K562 (cell line): ENCODE measurements at regions not wholly inside any gene's neighbourhood (a gene's known extent, or its start where the extent isn't known, plus 50 kb on each side); places are given as distances from the start of the nearest gene placed in this dataset.

Experiments
- TF ChIP-seq, protein P1 (sequence below): fragments of 250-450 bp; sonication (Bioruptor Pico); IDR thresholded peaks from 2 replicates; pipeline ENCODE4 v1.8.0; 2021; ENCODE audit warnings: mild to moderate bottlenecking, moderate library complexity
- TF ChIP-seq, protein P2 (sequence below): fragments of 250-450 bp; sonication (Bioruptor Pico); IDR thresholded peaks from 2 replicates; pipeline ENCODE4 v1.4.0; 2020; ENCODE audit warnings: borderline replicate concordance
- TF ChIP-seq, protein P3 (sequence below), 2 experiments: fragments of 450-650 bp in 1 of 2; sonication (generic) in 1 of 2; formaldehyde crosslinking in 1 of 2; IDR thresholded peaks in 1 of 2; conservative IDR thresholded peaks in 1 of 2; 2 replicates each; pipeline versions ENCODE4 v1.6.1 to v1.8.1; 2016 to 2023; ENCODE audit warnings: mild to moderate bottlenecking in 2 of 2, moderate library complexity in 2 of 2, inconsistent platforms in 1 of 2, missing genetic modification reagents in 1 of 2
- TF ChIP-seq, protein P4 (sequence below), 3 experiments: IDR thresholded peaks in 2 of 3; conservative IDR thresholded peaks in 1 of 3; 2 replicates each; pipeline ENCODE4 v1.5.1; 2011 to 2012; ENCODE audit warnings: low read length in 3 of 3, mild to moderate bottlenecking in 3 of 3, control low read depth in 2 of 3, improper control_type of control experiment in 1 of 3, inconsistent platforms in 1 of 3, low read depth in 1 of 3, mixed read lengths in 1 of 3, moderate library complexity in 1 of 3; ENCODE audit not compliant: insufficient read depth in 2 of 3

DNA sequence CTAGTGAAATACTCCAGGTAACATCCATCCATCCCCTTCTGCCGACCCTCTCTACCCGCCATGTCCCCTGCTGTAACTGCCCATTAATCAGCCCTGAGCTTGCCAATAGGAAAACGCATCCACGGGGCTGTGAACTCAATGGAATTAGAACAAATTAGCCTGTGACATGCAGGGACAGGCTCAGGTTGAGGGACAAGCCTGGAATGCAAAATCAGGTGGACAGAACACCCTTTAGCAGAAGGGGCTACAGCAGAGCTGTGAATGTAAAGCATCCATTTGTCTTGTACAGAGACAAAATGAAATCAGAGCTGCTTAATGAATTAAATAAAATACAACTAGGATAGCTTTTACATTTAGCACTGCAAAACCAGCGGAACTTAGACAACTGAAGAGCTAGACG is 187.3 kb upstream of the SASH1 start:
- TF ChIP-seq, protein P1, sequence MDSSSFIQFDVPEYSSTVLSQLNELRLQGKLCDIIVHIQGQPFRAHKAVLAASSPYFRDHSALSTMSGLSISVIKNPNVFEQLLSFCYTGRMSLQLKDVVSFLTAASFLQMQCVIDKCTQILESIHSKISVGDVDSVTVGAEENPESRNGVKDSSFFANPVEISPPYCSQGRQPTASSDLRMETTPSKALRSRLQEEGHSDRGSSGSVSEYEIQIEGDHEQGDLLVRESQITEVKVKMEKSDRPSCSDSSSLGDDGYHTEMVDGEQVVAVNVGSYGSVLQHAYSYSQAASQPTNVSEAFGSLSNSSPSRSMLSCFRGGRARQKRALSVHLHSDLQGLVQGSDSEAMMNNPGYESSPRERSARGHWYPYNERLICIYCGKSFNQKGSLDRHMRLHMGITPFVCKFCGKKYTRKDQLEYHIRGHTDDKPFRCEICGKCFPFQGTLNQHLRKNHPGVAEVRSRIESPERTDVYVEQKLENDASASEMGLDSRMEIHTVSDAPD (CRISPR knock-in tag), result no peak
- TF ChIP-seq, protein P2, sequence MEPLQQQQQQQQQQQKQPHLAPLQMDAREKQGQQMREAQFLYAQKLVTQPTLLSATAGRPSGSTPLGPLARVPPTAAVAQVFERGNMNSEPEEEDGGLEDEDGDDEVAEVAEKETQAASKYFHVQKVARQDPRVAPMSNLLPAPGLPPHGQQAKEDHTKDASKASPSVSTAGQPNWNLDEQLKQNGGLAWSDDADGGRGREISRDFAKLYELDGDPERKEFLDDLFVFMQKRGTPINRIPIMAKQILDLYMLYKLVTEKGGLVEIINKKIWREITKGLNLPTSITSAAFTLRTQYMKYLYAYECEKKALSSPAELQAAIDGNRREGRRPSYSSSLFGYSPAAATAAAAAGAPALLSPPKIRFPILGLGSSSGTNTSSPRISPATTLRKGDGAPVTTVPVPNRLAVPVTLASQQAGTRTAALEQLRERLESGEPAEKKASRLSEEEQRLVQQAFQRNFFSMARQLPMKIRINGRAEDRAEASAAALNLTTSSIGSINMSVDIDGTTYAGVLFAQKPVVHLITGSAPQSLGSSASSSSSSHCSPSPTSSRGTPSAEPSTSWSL (CRISPR knock-in tag), result no peak
- TF ChIP-seq, protein P3, sequence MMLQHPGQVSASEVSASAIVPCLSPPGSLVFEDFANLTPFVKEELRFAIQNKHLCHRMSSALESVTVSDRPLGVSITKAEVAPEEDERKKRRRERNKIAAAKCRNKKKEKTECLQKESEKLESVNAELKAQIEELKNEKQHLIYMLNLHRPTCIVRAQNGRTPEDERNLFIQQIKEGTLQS (IDR thresholded peaks at IDR 0.05), result no peak
- TF ChIP-seq, protein P3 (CRISPR knock-in tag; conservative IDR thresholded peaks at IDR 0.05), result no peak
- TF ChIP-seq, protein P4, sequence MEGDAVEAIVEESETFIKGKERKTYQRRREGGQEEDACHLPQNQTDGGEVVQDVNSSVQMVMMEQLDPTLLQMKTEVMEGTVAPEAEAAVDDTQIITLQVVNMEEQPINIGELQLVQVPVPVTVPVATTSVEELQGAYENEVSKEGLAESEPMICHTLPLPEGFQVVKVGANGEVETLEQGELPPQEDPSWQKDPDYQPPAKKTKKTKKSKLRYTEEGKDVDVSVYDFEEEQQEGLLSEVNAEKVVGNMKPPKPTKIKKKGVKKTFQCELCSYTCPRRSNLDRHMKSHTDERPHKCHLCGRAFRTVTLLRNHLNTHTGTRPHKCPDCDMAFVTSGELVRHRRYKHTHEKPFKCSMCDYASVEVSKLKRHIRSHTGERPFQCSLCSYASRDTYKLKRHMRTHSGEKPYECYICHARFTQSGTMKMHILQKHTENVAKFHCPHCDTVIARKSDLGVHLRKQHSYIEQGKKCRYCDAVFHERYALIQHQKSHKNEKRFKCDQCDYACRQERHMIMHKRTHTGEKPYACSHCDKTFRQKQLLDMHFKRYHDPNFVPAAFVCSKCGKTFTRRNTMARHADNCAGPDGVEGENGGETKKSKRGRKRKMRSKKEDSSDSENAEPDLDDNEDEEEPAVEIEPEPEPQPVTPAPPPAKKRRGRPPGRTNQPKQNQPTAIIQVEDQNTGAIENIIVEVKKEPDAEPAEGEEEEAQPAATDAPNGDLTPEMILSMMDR (IDR thresholded peaks at IDR 0.05 in 2 of 3, conservative IDR thresholded peaks at IDR 0.05 in 1 of 3; ENCODE audit: insufficient read depth in 2 of 3, low read depth in 1 of 3, low read length in 3 of 3), result no peak
